Fibroblast of mammary gland (primary cell): ENCODE measurements at regions not wholly inside any gene's neighbourhood (a gene's known extent, or its start where the extent isn't known, plus 50 kb on each side); places are given as distances from the start of the nearest gene placed in this dataset.

Source experiments
- DNase-seq: peaks from one replicate; pipeline ENCODE4 v3.0.0-alpha.2; 2010; ENCODE audit warnings: low read depth
- H3K4me3 ChIP-seq: 2 replicates; pipeline ENCODE4 v1.5.1; 2011; ENCODE audit warnings: low read depth, mild to moderate bottlenecking, low read length, moderate library complexity; ENCODE audit not compliant: control insufficient read depth
- CTCF ChIP-seq: conservative IDR thresholded peaks from 2 replicates; pipeline ENCODE4 v1.5.1; 2011; ENCODE audit warnings: low read depth, low read length, inconsistent platforms; ENCODE audit not compliant: control insufficient read depth, insufficient read depth

GRCh38 chr10:126851414-126852108, 53.7 kb upstream of the DOCK1 start:
- H3K4me3 ChIP-seq = no peak overlapping the region
- no peak for DNase-seq
- TF ChIP-seq CTCF = no peak

- no peak overlapping the region for H3K4me3 ChIP-seq
- DNase-seq = no peak
- TF ChIP-seq CTCF = no peak
Observed at GRCh38 chr10:126854726-126855495, 50.3 kb upstream of the DOCK1 start.
